ENCODE measurements at regions not wholly inside any gene's neighbourhood (a gene's known extent, or its start where the extent isn't known, plus 50 kb on each side); places are given as distances from the start of the nearest gene placed in this dataset.

DNA sequence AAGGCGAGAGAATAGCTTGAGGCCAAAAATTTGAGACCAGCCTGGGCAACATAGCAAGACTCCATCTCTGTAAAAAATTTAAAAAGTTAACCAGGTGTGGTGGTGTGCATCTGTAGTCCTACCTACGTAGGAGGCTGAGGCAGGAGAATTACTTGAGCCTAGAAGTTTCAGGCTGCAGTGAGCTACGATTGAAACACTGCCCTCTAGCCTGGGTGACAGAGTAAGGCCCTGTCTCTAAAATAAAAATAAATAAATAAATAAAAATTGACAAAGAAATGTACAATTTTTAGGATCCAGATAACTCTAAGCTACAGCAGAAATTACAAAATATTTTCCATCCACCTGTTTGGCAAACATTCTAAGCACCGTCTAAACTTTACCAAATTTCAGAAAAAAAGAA is 941.0 kb upstream of the ADGRB3 start:
- no peak for TF ChIP-seq ESRRA (IDR thresholded peaks at IDR 0.05; ENCODE audit: low read length)
- no peak for TF ChIP-seq FOXM1 (IDR thresholded peaks at IDR 0.05; ENCODE audit: low read depth, low read length)
- no peak for TF ChIP-seq TCF3 (IDR thresholded peaks at IDR 0.05; ENCODE audit: borderline replicate concordance, insufficient read depth, low read depth, low read length)
- TF ChIP-seq, protein P1, sequence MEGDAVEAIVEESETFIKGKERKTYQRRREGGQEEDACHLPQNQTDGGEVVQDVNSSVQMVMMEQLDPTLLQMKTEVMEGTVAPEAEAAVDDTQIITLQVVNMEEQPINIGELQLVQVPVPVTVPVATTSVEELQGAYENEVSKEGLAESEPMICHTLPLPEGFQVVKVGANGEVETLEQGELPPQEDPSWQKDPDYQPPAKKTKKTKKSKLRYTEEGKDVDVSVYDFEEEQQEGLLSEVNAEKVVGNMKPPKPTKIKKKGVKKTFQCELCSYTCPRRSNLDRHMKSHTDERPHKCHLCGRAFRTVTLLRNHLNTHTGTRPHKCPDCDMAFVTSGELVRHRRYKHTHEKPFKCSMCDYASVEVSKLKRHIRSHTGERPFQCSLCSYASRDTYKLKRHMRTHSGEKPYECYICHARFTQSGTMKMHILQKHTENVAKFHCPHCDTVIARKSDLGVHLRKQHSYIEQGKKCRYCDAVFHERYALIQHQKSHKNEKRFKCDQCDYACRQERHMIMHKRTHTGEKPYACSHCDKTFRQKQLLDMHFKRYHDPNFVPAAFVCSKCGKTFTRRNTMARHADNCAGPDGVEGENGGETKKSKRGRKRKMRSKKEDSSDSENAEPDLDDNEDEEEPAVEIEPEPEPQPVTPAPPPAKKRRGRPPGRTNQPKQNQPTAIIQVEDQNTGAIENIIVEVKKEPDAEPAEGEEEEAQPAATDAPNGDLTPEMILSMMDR (IDR thresholded peaks at IDR 0.05 in 2 of 3, conservative IDR thresholded peaks at IDR 0.05 in 1 of 3; ENCODE audit: control insufficient read depth in 2 of 3, extremely low read depth in 1 of 3, insufficient read depth in 1 of 3, low read depth in 3 of 3, low read length in 3 of 3) = no peak
- TF ChIP-seq, protein P2, sequence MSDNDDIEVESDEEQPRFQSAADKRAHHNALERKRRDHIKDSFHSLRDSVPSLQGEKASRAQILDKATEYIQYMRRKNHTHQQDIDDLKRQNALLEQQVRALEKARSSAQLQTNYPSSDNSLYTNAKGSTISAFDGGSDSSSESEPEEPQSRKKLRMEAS (IDR thresholded peaks at IDR 0.05; ENCODE audit: low read depth, low read length) = no peak
